ENCODE measurements at regions not wholly inside any gene's neighbourhood (a gene's known extent, or its start where the extent isn't known, plus 50 kb on each side); places are given as distances from the start of the nearest gene placed in this dataset.
A peak's percentile ranks its signal among the peaks of the same experiment; 100 is the strongest.

DNA sequence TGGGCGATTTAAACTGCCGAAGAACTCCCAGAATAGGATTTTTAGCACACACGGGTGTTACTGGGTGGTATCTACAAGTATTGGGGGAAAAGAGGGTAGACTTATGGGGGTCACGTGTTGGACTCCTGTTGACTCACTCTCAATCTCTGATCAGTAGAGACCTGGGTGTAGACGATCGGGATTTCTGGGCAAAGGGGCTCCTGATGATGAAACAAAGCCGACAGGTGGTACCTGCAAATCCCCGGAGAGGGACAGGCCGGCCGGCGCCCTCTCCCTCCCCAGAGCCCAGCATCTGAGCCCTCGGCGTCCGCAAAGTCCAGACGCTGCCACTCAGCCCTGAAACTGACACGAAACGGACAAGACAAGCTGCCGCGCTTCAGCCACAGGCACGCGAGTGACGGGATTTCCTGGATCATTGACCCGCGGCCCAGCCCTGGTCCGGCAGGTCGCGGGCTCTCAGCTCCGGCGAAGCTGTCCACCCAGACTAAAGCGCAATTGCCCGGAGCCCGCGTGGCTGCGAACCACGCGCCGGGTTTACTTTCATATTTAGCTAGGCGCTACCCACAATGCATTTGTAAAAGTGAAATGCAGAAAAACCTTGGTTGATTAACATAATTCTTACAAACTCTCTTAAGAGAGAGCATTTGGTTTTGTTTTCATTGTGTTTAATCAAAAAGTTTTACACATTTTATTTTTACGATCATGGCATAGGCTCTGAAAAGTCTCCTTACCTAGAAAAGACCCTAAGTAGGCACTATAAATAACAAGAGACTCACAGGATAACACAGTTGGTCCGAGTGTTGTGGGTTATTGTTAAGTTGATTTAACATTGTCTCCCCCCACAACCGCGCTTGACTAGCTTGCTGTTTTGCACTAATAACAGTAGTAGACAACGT, 56.9 kb upstream of the EZH2 start (continued):
- 0 out of 2 replicates have a peak, but pooled peaks have one; percentile 2 for TF ChIP-seq RAD21 (IDR thresholded peaks at IDR 0.05; ENCODE audit: insufficient read depth, low read depth, low read length)
- no peak for TF ChIP-seq SUZ12 (IDR thresholded peaks at IDR 0.05; ENCODE audit: unreplicated experiment)
- TF ChIP-seq ASH2L (IDR thresholded peaks at IDR 0.05; ENCODE audit: borderline replicate concordance, low read depth), result peak; percentile 100
- no peak for TF ChIP-seq ZNF384 (IDR thresholded peaks at IDR 0.05; ENCODE audit: borderline replicate concordance, low read depth, low read length)
- no peak for TF ChIP-seq CREM (IDR thresholded peaks at IDR 0.05; ENCODE audit: low read depth)
- TF ChIP-seq DPF2 (IDR thresholded peaks at IDR 0.05), result 0 out of 2 replicates have a peak, but pooled peaks have one; percentile 28

DNA sequence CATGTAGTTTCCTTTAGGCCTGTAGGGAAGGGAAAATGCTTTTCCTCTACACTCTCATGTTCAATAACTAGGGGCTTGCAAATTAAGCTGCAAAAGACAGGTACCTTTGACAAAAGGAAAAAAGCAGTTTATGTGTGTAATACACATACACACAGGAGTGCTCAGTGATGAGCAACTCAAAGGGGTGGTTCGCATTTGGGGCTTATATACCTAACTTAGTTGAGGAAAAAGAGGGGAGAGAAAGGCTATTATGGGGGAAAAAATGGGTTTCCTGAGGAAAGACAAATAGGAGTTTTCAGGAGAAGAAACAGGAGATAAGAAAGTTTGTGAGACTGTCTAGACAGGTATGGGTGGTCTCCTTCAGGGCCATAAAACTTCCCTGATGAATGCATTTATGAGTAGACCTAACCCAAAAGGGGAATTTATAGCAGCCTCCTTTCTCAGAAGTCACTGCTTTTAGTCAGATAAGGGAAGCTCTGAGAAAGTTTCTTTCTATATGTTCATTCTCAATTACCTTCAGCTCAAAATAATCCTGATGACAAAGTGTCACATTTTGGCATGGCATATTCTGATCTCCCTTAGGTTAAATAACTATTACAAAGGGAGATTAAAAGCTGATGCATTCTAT, 55.2 kb upstream of the EZH2 start:
- Histone ChIP-seq H3K9me3 (replicated peaks; ENCODE audit: control insufficient read depth, insufficient read depth, low read length) (no peaks in the 10 kb centered on the region), H3K4me2 (ENCODE audit: control insufficient read depth, insufficient read depth) (no peak overlapping the region), H3K79me2 (ENCODE audit: control insufficient read depth, insufficient read depth, low read length) (no peaks in the 10 kb centered on the region), H3K27ac (ENCODE audit: control insufficient read depth, insufficient read depth) (no peak overlapping the region), H3K4me3 (no peak overlapping the region), H3K9ac (ENCODE audit: control insufficient read depth, insufficient read depth, low read length) (no peak overlapping the region), H3K36me3 (ENCODE audit: control insufficient read depth in 2 of 2, insufficient read depth in 2 of 2, low read length in 1 of 2) (no peaks in the 10 kb centered on the region), H2AFZ (ENCODE audit: control insufficient read depth, low read depth, low read length) (no peak overlapping the region), H4K20me1 (ENCODE audit: control insufficient read depth, insufficient read depth) (no peaks in the 10 kb centered on the region), H3K4me1 (ENCODE audit: control insufficient read depth, insufficient read depth, low read length) (peaks cover 6% of the 10 kb centered on the region; the same call in 1 of the 2 replicates), H3K27me3 (replicated peaks in 1 of 2; ENCODE audit: control insufficient read depth in 2 of 2, insufficient read depth in 2 of 2, low read length in 1 of 2) (no peaks in the 10 kb centered on the region)
- peak; percentile 38 for TF ChIP-seq JUNB (IDR thresholded peaks at IDR 0.05)
- TF ChIP-seq RUNX3 (IDR thresholded peaks at IDR 0.05; ENCODE audit: low read length), result peak; percentile 27; the same call in 1 of the 2 replicates
- no peak for TF ChIP-seq CBFB (IDR thresholded peaks at IDR 0.05; ENCODE audit: low read depth)
- ChIA-PET RAD21 (ENCODE audit: unreplicated experiment) (interaction anchor here (0.9 to 1.2 kb wide), 2 partner anchors 19 to 227 kb away, joined by 3 to 4 read pairs; no protein-coding TSS in a partner anchor), POLR2A (interaction anchor here (0.7 kb wide), 1 partner anchor 25 kb away, joined by 3 read pairs; no protein-coding TSS in a partner anchor), CTCF (interaction anchor here (1.4 kb wide), 1 partner anchor 65 kb away, joined by 3 read pairs; no protein-coding TSS in a partner anchor), SMC1A (ENCODE audit: uncharacterized antibody, unreplicated experiment) (interaction anchor here (1.0 to 1.4 kb wide), 2 partner anchors 16 to 24 kb away, joined by 3 read pairs; no protein-coding TSS in a partner anchor)
- no TSS peak for BruUV-seq (replicated peaks)
- DNase-seq (ENCODE audit: low read depth, low spot score) (no peak), ATAC-seq (peak; percentile 10; the same call in 2 of the 3 replicates), FAIRE-seq (no peak)
- in situ Hi-C loops (cut with MboI) (no loop called here), intact Hi-C loops (cut with micrococcal nuclease; ENCODE audit: unreplicated experiment) (no loop called here)
- WGBS (ENCODE audit: insufficient coverage, insufficient replicate concordance, low lambda C conversion rate, missing lambda C conversion rate), result 0% methylated on average over 1 of the region's 1 CpG

Measured in GM12878 (cell line).